ENCODE measurements at regions not wholly inside any gene's neighbourhood (a gene's known extent, or its start where the extent isn't known, plus 50 kb on each side); places are given as distances from the start of the nearest gene placed in this dataset.

DNA sequence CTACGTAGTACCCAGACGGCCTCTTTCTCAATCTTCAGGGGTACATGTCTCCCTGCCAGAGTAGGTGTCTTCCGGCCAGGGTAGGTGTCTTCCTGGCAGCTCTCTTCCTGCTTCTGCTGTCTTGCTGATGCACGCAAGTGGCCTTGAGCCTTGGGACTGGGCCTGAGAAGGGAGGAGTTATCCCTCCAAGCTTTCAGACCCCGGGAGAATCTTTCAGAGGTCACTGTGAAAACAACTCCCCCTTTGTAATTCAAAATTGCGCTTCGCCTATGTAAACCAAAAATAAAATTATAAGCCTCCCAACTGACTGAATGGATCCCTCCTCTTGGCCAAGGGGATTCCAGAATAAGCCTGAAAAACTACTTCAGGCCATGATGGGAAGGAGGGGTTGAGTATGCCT, 87.3 kb upstream of the NUDT4 start:
- TF ChIP-seq NRF1 (IDR thresholded peaks at IDR 0.05; ENCODE audit: low read depth, low read length) (no peak), CTCF (IDR thresholded peaks at IDR 0.05) (no peak), GATA2 (CRISPR knock-in tag; IDR thresholded peaks at IDR 0.05) (no peak), GABPA (IDR thresholded peaks at IDR 0.05; ENCODE audit: low read depth) (no peak), USF2 (IDR thresholded peaks at IDR 0.05; ENCODE audit: borderline replicate concordance, low read depth, low read length) (no peak), EP300 (IDR thresholded peaks at IDR 0.05; ENCODE audit: borderline replicate concordance in 1 of 2, low read depth in 1 of 2, low read length in 1 of 2) (no peak)

Data from SK-N-SH (cell line).